Ramos (cell line): ENCODE measurements at regions not wholly inside any gene's neighbourhood (a gene's known extent, or its start where the extent isn't known, plus 50 kb on each side); places are given as distances from the start of the nearest gene placed in this dataset.
"Not testable (repeated sequence)": the region's sequence is repeated elsewhere in the genome, so short reads cannot be mapped to it uniquely, and the experiment has no call there.

ENCODE experiments used
- in situ Hi-C: fragments of 300-500 bp; cut with MboI; formaldehyde crosslinking; loops from one replicate; pipeline ENCODE4 v1.14.3; 2022; ENCODE audit warnings: low sequenced_read_pairs; ENCODE audit not compliant: unreplicated experiment

- in situ Hi-C loops: no loop called here
These were observed 64.3 kb upstream of the UNC93A start for GRCh38 chr6:167226791-167227190.

DNA sequence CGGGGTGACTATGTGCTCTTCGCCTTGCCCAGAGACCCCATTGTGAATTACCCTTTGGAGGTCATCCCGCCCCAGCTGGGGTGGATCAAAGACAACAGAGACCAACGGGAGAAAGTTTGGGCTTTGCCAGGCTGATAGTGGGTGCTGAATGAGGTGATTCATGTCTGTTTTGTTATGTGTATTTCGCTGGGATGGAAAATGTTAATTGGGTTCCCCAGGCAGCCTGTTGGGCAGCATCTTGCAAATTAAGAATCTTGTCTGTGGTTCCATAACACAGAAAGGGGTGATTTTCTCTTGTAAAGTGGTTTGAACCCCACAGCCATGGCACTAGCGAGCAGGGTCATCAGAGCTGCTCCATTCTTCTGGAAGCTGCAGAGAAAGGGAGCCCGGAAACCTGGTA lies 63.1 kb upstream of the UNC93A start:
- in situ Hi-C loops: no loop called here

GRCh38 chr6:167229586-167229985 lies 61.5 kb upstream of the UNC93A start:
- in situ Hi-C loops: no loop called here

GRCh38 chr6:167230288-167230687 lies 60.8 kb upstream of the UNC93A start:
- in situ Hi-C loops: no loop called here

DNA sequence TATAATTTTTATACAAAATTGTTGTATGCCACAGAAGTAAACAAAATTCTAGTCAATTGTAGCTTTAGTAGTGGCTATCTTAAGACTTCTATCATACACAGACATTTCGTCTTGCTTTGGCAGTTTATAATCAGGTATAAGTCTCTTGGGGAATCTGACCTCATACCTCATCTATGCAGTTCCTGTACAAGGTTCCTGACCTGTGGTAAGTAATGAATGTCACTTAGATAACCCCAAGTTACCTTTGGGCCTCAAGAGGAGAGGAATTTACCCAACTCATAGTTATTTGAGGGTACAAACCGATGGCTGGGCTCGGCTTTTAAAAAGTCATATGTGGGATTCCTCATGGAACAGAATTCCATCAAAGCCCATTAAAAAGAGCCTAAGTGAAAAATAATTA lies 58.8 kb upstream of the UNC93A start:
- in situ Hi-C loops: no loop called here

- in situ Hi-C loops: no loop called here
These were observed 57.6 kb upstream of the UNC93A start for GRCh38 chr6:167233490-167233889.

DNA sequence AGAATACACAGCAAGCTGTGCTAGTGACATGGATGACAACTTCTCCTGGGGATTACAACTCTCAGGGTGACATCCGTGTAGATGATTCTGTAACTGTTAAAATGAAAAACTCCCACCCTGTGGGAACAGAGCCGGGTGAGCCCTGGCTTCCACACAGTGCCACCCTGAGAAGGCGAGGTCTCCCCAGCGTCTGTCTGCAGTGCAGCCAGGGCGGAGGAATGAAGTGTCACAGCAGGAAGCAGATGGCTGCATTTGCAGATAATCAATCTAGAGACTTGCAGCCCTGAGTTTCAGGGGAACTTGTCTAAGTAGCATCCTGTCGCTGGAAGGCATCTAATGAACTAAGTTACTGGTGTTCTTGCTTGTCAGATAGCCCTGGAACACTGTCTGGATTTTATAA lies 56.5 kb upstream of the UNC93A start:
- in situ Hi-C loops: not testable (repeated sequence)

- in situ Hi-C loops: no loop called here
These were observed 56.1 kb upstream of the UNC93A start for GRCh38 chr6:167235005-167235404.

GRCh38 chr6:167235421-167236238 lies 55.5 kb upstream of the UNC93A start:
- in situ Hi-C loops: no loop called here

GRCh38 chr6:167236239-167236571 lies 54.9 kb upstream of the UNC93A start:
- in situ Hi-C loops: no loop called here

- in situ Hi-C loops: no loop called here
These were observed 53.5 kb upstream of the UNC93A start for GRCh38 chr6:167237438-167238145.

GRCh38 chr6:167238146-167238693 lies 52.9 kb upstream of the UNC93A start:
- in situ Hi-C loops: no loop called here

DNA sequence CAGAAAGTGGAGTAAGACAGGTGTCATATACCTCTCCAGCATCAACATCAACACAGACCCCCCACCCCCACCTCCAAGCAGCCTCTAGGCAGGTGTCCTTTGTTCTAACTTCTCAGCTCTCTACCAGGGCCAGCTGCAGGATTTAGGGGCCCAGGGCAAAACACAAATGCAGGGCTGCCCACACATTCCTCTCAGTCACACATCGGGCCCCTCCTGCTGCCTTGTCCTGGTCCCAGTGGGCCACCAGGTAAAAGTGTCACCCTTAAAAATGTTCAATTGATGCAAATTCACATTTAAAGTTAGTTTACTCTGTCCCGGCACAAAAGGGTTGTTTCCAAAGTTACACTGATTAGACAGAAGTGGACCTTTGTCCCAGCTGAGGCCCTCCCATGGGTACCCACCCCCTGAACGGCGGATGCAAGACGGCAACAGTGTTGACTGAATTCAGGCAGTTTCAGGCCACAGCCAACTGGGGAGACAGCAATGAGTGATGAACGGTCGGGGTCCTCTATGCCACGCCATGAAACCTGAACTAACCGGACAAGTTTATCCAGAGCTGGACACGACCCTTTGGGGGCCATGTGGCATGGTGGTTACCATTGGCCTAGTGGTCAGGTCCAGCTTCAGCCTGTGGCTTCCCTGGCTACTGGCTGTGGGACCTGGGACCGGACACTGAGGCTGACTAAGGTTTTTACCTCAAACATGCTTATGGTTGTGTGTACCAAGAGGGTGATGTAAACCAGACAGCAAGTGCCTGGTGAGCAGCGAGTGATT lies 52.2 kb upstream of the UNC93A start:
- in situ Hi-C loops: no loop called here

DNA sequence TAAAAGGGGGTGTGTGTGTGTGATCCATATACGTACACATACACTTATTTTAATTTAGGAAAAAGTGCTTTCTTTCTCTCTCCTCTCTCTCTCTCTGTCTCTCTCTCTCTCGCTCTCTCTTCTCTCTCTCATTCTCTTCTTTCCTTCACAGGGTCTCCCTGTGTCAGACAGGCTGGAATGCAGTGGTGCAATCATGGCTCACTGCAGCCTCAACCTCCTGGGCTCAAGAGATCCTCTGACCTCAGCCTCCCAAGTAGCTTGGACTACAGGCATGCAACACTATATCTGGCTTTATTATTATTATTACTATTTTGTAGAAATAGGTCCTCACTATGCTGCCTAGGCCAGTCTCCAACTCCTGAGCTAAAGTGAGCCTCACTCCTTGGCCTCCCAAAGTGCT lies 51.6 kb upstream of the UNC93A start:
- in situ Hi-C loops: not testable (repeated sequence)

DNA sequence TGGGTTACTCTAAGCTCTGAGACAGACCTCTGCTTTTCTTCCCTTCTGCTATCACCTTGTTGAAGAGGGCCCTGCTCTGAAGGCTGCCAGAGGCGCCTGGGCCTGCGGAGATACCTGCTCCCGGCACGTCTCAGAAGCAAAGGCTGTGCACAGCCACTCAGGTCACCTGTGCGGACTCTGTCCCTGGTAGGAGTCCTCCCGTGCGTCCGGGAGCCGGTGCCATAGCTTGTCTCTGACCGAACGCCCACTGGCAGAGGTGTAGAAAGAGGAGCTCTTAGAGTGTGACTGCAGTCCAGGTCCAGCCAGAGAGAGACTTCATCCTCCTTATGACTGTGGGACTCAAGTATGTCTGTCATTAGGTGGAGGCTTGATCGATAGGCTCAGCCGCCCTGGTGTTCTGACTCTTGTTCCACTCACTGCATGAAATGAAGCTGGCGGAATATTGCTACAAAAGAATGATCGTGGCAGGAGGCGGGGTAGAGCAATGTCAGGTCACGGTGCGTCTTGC lies 51.0 kb upstream of the UNC93A start:
- in situ Hi-C loops: no loop called here
